GM21619 (cell line): ENCODE measurements at regions not wholly inside any gene's neighbourhood (a gene's known extent, or its start where the extent isn't known, plus 50 kb on each side); places are given as distances from the start of the nearest gene placed in this dataset.
"Not testable (repeated sequence)": the region's sequence is repeated elsewhere in the genome, so short reads cannot be mapped to it uniquely, and the experiment has no call there.

Experiments used
- ATAC-seq: cut with Tn5 transposase; IDR thresholded peaks from one replicate; pipeline ENCODE4 v1.9.1; 2021; ENCODE audit not compliant: unreplicated experiment

DNA sequence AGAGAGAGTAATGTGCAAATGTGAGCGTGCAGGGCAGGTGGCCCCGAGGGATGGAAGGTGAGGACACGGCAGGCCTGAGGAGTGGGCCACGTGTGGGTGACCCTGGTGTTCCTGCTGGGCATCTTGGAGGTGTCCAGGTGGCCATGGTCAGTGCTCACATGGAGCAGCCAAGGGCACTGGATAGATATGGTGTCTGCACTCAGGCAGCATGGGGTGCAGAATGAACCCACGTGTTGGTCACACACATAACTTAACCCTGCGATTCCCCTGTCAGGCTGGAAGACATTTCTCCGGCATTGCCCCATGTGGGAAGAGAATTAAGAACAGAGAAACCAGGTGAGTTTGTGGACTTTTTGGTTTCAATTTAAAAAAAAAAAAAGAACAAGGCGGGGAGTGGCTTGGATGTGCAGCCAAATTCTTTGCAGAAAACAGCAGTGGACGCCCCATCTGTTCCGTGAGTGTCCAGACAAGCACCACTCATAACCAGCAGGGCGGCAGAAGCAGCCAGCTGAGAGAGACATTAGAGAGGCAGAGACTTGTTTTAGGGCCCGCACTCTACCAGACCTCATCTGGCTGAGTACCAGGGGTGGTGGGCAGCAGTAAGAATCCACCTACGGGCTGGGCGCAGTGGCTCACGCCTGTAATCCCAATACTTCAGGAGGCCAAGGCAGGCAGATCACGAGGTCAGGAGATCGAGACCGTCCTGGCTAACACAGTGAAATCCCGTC, 249.8 kb downstream of the ACKR3 start:
- ATAC-seq, result no peak

DNA sequence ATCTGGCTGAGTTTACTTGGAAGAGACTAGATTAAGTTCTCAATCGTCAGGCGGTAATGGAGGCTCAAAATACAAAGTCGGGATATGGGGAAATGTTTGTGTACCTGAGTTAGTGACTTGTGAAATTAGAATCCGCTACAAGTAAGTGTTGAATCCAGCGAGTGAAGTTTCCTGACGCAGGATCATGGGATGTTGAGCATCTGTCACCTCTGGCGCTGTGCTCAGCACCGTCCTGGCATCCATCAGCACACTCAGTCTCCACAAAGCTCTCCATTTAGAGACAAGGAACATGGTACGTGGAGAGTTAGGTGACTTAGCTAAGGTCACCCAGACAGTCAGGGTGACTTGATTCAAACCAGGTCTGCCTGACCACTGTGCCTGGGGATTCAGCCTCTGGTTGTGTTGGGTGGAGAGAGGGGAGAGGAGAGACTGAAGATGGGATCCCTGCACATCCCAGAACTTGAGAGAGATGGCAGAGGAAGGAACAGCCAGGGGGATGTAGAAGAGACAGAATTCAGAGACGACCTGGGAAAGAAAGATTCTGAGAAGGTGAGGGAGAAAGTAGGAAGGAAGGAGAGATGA, 251.2 kb downstream of the ACKR3 start:
- no peak for ATAC-seq

DNA sequence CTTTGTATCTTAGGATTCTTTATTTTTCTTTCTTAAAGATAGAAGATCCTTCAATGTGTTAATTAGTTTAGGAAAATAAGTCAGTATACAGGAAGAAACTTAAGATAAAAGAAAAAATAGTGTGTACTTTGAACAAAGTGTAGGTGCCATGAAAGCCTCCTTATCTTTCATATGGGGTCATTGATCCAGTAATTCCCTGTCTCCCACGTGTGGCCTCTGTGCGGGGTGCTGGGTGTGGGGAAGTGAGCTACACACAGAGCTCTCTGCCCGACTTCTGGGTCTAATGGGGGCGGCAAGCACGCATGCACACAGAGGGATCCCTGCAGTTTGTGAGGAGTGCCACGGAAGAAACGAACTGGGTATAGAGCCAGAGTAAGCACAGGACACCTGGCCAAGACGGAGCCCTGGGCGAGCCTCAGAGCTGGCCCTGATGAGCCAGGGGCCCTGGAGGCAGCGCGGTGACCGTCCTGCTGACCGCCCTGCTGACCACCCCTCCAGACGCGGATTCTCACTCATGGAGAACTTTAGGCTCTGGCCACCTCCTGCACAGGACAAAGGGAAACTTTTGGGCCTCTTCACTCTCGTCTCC, 253.5 kb downstream of the ACKR3 start:
- ATAC-seq, result no peak

DNA sequence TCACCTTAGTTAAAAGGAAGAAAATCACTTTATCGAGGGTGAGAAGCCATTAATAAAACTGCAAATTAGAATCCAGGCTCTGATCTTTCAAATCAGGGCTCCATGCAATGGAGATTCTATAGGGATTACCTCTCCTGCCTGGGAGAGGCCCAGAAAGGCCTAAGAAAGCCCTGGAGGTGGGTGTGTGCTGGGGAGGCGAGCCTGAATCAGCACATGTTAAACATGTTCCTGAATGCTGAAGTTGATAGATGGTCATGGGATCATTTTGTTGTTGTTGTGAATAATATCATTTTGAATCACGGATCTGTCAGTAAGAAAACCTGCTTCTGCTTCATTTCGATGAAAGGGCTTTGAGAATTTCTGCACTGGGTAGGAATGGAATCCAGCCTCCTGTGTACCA, 254.3 kb downstream of the ACKR3 start:
- ATAC-seq, result no peak

DNA sequence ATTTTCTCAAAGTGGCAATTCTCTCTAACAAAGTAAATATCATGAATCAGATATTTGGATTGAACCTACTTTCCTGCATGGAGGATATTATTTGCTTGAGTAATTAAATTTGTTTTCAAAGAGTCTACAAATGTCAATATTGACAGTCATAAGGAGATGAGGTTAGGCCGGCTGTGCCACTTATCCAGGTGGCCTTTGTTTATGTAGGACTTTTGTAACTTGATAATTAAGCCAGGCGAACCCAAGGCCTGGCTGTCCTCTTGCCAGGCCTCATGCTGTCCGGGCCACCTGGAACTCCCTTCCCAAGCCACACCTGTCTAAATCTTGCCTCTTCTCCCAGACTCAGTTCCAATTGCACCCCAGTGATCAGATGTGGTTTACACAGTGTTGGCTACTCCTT, 255.2 kb downstream of the ACKR3 start:
- no peak for ATAC-seq

DNA sequence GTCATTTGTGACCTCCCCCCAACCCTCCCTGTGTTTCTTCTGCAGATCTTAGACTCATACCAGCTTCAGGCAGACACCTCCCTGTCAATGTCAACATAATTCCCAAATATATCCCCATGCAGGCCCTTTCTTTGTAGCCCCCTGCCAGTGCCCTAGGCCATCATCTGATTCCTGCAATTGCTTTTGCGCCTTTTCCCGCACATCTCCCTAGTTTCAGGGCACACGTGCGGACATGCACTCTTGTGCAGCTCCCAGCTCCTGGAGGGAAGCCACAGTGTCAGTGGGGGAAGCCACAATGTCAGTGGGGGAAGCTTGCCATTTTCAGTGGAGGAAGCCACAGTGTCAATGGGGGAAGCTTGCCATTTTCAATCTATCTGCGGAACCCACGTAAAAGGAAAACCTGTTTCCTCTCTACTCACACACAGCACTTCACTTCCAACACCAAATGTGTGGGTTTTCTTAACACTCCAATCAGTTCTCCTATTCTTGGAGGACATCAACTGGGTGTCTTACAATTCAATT, 256.4 kb downstream of the ACKR3 start:
- ATAC-seq, result no peak

DNA sequence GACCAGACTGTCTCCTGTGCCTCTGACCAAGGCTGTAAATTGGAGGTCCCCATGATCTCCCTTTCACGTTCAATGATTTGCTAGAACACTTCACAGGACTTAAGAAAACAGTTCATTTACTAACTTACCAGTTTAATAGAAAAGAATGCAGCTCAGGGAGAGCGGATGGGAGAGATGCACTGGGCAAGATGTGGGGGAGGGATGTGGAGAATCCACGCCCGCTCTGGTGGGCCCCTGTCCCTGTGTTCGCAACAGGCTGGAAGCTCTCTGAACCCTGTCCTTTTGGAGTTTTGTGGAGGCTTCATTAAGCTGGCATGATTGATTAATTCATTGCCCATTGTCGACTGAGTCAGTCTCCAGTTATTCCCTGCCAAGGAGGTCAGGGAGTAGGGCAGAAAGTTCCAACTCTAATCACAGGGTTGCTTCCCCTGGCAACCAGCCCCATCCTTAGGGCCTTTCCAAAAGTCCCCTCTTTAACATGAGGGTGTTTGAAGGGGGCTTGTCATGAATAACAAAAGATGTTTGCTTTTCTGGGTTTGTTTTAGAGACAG, 257.1 kb downstream of the ACKR3 start:
- ATAC-seq, result no peak

DNA sequence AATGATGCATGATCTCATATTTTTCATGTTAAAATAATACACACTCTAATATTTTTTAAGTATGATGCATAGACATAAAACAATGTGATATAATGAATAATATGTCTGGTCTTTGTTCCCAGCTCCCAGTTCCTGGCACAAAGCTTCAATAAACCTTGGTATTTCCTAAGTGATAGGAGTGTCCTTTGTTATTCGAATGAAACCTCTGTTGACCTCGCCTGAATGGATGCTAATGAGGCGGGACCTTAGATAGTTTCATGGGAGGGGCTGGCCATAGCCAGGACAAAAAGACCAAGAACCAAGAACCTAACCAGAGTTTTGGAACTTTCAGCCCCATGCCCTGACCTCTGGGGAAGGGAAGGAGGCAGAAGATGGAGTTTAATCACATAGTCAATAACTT, 257.7 kb upstream of the COPS8 start:
- ATAC-seq, result no peak

DNA sequence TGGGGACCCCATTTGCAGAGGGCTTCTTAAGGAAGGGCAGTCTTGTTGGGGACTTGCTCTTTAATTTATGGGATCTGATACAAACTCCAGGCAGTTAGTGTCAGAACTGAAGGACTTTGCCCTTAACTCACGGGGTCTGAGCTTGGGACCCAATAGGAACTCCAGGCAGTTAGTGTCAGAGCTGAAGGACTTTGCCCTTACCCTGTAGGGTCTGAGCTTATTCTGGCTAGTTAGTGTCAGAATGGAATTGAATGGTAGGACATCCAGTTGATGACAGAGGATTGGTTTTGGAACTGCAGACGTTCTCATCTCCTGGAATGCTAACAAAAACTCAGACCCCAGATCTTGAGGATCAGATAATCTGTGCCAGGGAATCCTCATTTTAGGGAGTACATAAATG, 256.9 kb upstream of the COPS8 start:
- ATAC-seq, result no peak

DNA sequence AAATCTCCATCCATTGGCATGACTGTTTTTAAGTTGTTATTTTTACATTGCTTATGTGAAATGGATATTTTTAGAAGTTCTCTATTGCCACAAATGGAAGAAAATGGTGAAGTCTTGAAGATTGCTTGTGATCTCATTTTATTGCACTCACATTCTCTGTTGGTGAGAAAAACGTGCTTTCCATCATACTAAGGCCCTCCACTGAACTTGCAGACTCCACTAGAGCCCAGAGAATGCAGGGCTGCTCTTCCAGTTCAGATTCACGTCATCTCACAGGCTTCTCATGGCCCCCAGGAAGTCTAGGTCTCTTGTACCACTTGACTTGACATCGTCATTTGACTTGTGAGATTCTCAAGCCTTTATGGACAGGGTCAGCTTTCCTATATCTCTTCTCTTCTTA, 254.8 kb upstream of the COPS8 start:
- ATAC-seq, result no peak

DNA sequence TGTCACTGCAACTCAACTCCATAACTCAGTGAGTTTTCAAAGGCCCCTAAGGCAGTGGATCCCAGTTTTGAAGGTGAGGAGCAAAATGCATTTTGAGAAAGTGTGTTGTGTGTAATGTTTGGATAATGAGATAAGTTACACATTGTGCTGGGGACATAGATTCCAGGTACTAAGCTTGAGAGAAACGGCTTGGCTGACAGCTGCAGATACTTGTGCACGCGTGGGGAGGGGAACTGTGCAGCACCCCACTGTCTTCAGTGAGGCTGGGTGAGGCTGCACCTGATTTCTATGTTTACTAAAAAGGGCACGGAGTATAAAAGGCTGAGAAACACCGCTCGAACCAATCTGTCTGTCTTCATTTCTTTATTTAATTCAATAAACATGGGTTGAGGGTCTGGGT, 254.0 kb upstream of the COPS8 start:
- ATAC-seq, result no peak

DNA sequence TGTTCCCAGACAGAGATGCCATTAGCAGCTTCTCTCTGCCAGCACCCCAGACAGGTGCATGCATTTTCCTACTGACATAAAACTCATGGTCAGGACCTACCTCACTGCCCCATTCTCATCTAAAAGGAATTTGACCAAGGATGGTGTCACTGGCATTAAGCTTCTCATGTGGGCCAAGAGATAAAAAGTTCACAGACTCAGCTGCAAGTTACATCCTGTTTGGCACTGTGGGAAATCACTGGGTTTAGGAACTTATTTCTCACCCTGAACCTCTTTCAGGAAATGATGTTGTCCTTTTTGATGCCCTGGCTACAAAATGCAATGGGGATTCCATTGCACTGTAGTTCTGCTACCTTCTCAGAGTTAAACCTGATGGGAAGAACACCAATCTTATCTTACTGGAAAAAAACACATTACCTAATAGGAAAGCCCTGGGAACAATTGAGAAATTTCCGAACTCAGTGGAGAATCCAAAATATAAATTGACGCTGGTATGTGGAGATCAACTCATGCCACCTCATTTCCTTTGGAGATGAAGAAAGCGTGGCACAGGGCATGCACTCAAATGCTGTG, 252.1 kb upstream of the COPS8 start:
- ATAC-seq, result no peak

DNA sequence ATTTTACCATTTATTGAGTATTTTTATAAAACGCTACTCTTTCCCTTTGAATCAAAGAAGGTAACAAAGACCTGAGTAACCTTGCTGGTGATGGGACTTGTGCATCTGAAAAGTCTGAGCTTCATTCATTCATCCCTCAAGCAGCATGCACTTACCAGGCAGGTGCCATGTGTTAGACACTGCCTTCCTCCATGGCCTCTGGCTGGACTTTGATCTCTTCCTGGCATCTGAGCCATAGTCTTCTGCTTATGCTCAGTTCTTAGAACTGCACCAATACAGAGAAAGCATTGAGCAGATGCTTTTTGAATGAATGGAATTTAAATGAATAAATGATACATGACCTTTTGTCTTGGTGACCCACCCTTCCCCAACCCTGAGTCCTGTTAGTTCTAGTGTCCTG, 251.4 kb upstream of the COPS8 start:
- ATAC-seq, result no peak

DNA sequence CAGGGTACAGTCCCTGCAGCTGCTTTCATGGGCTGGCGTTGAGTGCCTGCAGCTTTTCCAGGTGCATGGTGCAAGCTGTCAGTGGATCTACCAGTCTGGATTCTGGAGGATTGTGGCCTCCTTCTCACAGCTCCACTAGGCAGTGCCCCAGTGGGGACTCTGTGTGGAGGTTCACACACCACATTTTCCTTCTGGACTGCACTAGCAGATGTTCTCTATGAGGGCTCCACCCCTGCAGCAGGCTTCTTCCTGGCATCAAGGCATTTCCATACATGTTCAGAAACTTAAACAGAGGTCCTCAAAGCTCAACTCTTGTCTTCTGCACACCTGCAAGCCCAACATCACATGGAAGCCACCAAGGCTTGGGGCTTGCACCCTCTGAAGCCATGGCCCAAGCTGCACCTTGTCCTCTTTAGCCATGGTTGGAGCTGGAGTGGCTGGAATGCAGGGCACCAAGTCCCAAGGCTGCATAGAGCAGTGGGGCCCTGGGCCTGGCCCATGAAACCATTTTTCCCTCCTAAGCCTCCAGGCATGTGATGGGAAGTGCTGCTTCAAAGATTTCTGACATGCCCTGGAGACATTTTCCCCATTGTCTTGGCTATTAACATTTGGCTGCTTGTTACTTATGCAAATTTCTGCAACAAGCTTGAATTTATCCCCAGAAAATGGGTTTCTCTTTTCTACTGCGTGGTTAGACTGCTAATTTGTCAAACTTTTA, 250.2 kb upstream of the COPS8 start:
- ATAC-seq, result no peak

DNA sequence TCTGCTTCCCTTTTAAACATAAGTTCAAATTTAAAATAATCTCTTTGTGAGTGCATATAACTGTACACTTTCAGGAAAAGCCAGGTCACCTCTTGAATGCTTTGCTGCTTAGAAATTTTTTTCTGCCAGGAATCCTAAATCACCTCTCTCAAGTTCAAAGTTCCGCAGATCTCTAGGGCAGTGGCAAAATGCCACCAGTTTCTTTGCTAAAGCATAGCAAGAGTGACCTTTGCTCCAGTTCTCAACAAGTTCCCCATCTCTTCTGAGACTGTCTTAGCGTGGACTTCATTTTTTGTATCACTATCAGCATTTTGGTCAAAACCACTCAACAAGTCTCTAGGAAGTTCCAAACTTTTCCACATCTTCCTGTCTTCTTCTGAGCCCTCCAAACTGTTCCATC, 249.7 kb upstream of the COPS8 start:
- not testable (repeated sequence) for ATAC-seq

DNA sequence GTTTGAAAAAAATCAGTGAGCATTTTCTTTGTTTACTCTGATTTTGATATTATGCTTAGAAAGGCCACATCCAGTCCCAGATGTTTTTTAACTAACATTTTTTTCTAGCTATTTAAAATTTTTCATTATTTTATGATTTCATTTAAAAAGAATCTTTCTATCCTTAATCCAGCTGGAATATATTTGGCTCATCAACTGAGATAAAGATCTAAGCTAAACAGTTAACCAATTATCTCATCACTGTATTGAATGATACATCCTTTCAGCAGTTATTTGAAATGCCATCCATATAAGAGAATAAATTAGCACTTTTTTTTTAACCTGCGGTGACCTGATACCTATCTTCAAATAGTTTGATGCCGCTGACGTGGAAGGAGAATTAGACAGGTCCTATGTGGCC, 245.5 kb upstream of the COPS8 start:
- ATAC-seq, result no peak

DNA sequence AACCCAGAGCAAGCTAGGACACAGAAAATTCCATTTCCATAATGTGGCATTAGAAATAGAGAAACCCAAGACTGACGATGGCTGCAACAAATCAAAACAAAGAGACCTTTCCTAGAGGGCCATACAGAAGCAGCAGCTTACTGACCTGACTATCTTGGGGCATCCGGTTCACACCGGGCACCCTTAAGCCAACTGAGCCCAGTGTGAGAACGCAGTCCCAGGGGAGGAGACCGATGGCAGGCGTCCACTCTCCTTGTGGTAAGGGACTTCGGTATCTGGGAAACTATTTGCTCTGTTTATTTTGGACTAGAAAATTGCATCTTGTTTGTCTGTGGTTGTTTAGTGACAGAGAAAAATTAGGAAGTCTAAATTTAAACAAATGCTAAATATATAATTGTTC, 244.8 kb upstream of the COPS8 start:
- ATAC-seq, result no peak

DNA sequence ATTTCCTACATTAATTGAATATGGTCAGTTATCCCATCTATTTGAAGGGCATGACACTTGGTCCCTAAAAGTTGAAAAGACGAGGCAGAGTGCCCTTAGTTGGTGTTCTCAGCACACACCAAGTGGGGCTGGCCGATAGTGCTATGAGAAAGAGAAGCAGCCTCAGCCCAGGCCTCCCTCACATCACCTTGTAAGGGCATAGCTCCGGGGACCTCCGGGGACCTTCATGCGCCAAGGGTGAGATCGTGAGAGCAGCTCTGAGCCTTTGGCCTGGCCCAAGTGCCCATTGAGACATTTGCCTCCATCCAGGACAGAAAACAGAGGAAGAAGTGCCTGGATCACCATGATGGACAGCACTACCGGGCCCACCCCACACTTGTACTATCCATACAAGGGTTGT, 244.3 kb upstream of the COPS8 start:
- no peak for ATAC-seq

DNA sequence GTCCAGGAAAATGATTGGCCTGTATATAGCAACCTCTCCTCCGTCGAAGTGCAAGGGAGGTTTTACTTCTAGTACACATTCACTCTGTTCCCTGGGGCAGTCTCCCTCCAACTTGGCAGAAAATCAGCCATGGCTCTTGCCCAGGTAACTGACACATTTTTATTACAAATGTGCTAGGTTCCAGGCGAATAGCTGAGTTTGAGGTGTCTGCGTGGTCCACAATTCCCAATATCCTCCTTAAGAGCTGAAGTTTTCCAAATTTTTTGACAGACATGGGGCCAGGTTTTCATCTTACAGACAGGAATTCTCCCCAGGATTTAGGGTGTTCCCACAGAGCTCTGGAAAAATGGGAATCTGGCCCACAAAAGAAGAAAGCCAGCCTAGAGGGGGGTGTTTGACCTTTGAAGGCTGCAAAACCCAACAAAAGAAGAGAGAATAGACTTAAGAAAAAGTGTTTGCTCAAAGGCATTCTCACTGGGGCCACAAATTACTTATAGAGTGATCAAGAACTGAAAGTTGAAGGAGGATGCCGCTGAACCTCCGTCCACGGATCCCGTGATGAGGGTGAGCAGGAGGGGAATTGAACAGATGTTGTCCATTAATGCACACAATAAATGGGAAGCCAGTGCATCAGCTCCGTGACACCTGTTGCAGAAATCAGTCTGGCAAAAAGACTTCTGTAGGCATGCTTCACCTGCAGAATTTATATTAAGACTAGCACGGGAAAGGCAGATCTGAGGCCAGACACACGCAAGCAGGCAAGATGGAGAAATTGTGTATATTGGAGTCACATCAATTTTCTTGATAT, 242.3 kb upstream of the COPS8 start:
- no peak for ATAC-seq

DNA sequence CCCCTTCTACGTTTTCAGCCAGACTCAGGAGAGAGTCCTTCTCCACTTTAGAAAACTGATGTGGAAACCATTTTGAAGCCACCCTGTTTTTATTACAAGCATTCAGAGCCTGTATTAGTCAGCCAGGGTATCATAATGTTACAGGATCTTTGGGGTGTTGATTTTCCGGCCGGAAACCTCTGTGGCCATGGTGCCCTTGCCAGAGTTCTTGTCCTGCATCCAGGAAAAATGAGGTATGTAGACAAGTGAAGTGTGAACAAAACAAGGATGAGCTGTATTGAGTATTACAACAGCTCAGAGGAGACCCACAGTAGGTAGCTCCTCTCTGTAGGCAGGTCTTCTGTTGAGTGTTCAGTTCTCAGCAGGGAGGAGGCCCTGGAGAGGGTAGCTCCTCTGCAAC, 241.0 kb upstream of the COPS8 start:
- ATAC-seq, result no peak
